ENCODE measurements at regions not wholly inside any gene's neighbourhood (a gene's known extent, or its start where the extent isn't known, plus 50 kb on each side); places are given as distances from the start of the nearest gene placed in this dataset.

DNA sequence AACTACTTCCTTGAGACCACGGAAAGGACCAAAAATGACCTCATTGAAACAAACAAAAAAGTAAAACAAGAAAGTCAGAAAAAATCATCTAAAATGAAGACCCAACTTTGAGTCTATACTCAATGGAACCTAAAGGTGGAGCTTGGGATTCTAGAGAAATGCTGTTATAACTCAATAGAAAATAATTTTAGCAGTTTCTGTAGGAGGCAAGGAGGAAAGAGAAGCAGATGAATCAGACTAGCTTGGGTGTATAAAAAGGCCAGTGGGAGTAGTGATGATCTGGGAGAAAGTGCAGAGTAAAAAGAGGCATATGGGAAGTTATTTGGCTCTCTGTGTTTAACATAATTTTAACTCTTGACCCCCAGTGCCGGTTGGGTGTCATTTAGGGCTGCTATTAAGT lies 94.4 kb downstream of the TMCO5A start:
- H3K27me3 ChIP-seq = no peaks in the 10 kb centered on the region
- no peaks in the 10 kb centered on the region for H3K36me3 ChIP-seq (ENCODE audit: low read depth, missing control alignments)
- no peaks in the 10 kb centered on the region for H3K4me1 ChIP-seq
- intact Hi-C loops (cut with DNase I; ENCODE audit: low total_unique reads) = no loop called here
- DNase-seq = no peak
- no peak overlapping the region for H3K27ac ChIP-seq
- no peaks in the 10 kb centered on the region for H3K9me3 ChIP-seq
- H3K4me3 ChIP-seq = no peak overlapping the region
- 64 to 68% methylated on average over 2 of the region's 2 CpGs for WGBS, 2 donors
- TF ChIP-seq, protein P1, sequence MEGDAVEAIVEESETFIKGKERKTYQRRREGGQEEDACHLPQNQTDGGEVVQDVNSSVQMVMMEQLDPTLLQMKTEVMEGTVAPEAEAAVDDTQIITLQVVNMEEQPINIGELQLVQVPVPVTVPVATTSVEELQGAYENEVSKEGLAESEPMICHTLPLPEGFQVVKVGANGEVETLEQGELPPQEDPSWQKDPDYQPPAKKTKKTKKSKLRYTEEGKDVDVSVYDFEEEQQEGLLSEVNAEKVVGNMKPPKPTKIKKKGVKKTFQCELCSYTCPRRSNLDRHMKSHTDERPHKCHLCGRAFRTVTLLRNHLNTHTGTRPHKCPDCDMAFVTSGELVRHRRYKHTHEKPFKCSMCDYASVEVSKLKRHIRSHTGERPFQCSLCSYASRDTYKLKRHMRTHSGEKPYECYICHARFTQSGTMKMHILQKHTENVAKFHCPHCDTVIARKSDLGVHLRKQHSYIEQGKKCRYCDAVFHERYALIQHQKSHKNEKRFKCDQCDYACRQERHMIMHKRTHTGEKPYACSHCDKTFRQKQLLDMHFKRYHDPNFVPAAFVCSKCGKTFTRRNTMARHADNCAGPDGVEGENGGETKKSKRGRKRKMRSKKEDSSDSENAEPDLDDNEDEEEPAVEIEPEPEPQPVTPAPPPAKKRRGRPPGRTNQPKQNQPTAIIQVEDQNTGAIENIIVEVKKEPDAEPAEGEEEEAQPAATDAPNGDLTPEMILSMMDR (IDR thresholded peaks at IDR 0.05) = no peak
- no peak for TF ChIP-seq POLR2A (IDR thresholded peaks at IDR 0.05)

DNA sequence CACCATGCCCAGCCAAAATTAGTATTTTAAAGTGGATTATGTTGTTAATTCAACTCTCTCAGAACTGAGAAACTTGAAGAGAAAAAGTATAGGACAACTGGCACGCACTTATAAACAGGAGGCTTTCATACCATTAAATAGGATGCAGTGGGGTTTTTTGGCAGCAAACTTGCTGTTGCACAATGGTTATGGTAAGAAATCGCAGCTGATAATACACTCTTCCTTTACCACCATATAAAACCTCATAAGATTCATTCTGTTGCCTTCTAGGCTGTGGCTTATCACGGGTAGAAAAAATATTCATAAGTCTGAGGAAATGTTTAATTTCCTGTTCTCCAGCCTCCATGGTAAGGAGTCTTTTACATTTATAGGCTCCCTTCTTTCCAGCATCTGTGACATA lies 95.3 kb downstream of the TMCO5A start:
- no peaks in the 10 kb centered on the region for H3K9me3 ChIP-seq
- no peaks in the 10 kb centered on the region for H3K27me3 ChIP-seq
- 90 to 91% methylated on average over 3 of the region's 3 CpGs for WGBS, 2 donors
- H3K27ac ChIP-seq = no peak overlapping the region
- H3K4me3 ChIP-seq = no peak overlapping the region
- H3K36me3 ChIP-seq (ENCODE audit: low read depth, missing control alignments) = no peaks in the 10 kb centered on the region
- intact Hi-C loops (cut with DNase I; ENCODE audit: low total_unique reads) = no loop called here
- no peak for TF ChIP-seq POLR2A (IDR thresholded peaks at IDR 0.05)
- TF ChIP-seq, protein P1 (IDR thresholded peaks at IDR 0.05) = no peak
- DNase-seq = no peak
- no peaks in the 10 kb centered on the region for H3K4me1 ChIP-seq

DNA sequence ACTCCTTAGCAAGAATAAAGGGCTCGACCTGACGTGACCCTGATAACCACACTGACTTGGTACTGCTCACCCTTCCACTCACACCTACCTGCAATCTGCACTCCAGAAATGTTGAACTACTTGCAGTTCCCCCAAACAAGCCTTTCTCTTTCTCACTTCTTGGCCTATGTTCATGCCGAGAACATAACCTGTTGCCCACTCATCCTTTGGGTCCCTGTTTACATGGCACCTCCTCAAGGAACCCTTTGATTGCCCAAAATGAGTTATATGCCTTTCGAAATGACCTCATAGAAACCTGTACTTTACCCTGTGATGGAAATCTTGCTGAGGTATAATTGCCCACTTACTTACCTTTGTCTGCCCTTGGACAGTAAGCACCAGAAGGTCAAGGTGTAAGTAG lies 96.2 kb downstream of the TMCO5A start:
- 91 to 94% methylated on average over 4 of the region's 4 CpGs for WGBS, 2 donors
- intact Hi-C loops (cut with DNase I; ENCODE audit: low total_unique reads) = no loop called here
- no peak overlapping the region for H3K27ac ChIP-seq
- DNase-seq = no peak
- H3K9me3 ChIP-seq = no peaks in the 10 kb centered on the region
- no peaks in the 10 kb centered on the region for H3K4me1 ChIP-seq
- H3K4me3 ChIP-seq = no peak overlapping the region
- TF ChIP-seq, protein P1 (IDR thresholded peaks at IDR 0.05) = no peak
- TF ChIP-seq POLR2A (IDR thresholded peaks at IDR 0.05) = no peak
- no peaks in the 10 kb centered on the region for H3K36me3 ChIP-seq (ENCODE audit: low read depth, missing control alignments)
- no peaks in the 10 kb centered on the region for H3K27me3 ChIP-seq

DNA sequence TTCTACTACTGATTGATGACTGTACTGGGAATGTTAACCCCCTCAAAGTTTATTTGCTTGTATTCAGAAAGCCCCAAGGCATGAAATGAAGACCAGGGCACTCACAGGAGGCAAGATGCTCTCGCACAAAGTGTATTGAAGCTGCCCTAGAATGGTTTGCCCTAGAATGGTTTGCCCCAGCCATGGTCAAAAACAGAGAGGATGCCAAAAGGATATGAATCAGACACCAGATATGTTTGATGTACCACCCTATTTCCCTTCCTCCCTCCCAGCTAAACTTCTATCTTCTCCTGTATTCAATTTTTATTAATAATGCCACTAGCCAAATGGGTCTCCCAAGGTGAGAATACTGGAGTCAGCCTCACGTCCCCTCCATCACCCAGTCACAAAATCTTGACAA lies 101.3 kb downstream of the TMCO5A start:
- 88 to 95% methylated on average over 2 of the region's 2 CpGs for WGBS, 2 donors
- intact Hi-C loops (cut with DNase I; ENCODE audit: low total_unique reads) = no loop called here
- Histone ChIP-seq H3K36me3 (ENCODE audit: low read depth, missing control alignments) (no peaks in the 10 kb centered on the region), H3K27ac (no peak overlapping the region), H3K4me1 (no peaks in the 10 kb centered on the region), H3K27me3 (no peaks in the 10 kb centered on the region), H3K4me3 (no peak overlapping the region), H3K9me3 (no peaks in the 10 kb centered on the region)
- no peak for DNase-seq
- TF ChIP-seq, protein P1 (IDR thresholded peaks at IDR 0.05) = no peak
- TF ChIP-seq POLR2A (IDR thresholded peaks at IDR 0.05) = no peak

DNA sequence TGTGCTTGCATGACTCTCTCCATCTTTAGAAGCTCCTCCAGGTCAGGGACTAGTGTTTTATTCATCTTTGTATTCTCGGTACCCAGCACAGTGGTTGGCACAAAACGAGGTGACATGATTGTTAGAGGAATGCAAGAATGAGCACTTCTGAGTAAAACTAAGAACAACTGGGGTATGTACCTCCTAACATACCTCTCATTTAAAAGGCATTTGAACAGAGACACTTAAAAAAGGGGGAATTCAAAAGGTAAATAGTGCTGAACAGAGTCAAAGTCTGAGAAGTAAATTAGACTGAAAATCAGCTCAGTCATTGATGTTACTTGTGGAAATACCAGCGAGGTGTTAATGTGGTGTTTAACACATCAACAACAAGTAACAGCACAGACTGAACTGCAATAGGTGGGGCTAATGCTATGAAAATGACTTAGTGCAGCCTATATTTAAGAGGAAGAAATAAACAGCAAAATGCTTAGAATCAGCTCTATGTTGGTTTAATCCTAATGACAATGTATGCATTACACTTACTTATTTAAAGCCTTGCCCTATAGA lies 102.4 kb downstream of the TMCO5A start:
- TF ChIP-seq, protein P1 (IDR thresholded peaks at IDR 0.05) = no peak
- TF ChIP-seq POLR2A (IDR thresholded peaks at IDR 0.05) = no peak
- H3K9me3 ChIP-seq = no peaks in the 10 kb centered on the region
- intact Hi-C loops (cut with DNase I; ENCODE audit: low total_unique reads) = no loop called here

More for the DNA sequence above, 102.4 kb downstream of the TMCO5A start:
- H3K27ac ChIP-seq = no peak overlapping the region
- no peaks in the 10 kb centered on the region for H3K27me3 ChIP-seq
- no peak overlapping the region for H3K4me3 ChIP-seq
- 74 to 84% methylated on average over 3 of the region's 3 CpGs for WGBS, 2 donors
- no peaks in the 10 kb centered on the region for H3K36me3 ChIP-seq (ENCODE audit: low read depth, missing control alignments)
- DNase-seq = no peak
- no peaks in the 10 kb centered on the region for H3K4me1 ChIP-seq
